ENCODE measurements at regions not wholly inside any gene's neighbourhood (a gene's known extent, or its start where the extent isn't known, plus 50 kb on each side); places are given as distances from the start of the nearest gene placed in this dataset.
"Not testable (repeated sequence)": the region's sequence is repeated elsewhere in the genome, so short reads cannot be mapped to it uniquely, and the experiment has no call there.

DNA sequence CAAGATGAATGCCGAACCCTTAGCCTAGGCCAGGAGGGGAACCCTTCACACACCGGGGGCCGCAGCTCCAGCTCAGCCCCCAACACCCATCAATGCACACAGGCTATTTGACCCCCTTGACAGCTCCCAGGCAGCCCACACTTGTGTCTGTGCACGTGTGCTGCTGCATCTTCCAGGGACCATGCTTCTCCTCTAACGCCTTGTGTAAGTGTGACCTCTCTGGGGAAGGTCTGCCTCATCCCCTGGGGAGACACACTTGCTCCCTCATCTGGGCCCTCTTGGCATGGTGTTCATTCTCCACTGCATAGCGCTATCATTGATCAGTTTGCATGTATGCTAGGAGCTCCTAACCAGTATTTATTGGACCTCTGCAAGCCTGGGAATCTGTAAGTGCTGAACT lies 120.0 kb upstream of the FHL2 start:
- H3K4me3 ChIP-seq (ENCODE audit: low read depth, low read length): no peak overlapping the region
- no peak for DNase-seq (ENCODE audit: low read depth)

DNA sequence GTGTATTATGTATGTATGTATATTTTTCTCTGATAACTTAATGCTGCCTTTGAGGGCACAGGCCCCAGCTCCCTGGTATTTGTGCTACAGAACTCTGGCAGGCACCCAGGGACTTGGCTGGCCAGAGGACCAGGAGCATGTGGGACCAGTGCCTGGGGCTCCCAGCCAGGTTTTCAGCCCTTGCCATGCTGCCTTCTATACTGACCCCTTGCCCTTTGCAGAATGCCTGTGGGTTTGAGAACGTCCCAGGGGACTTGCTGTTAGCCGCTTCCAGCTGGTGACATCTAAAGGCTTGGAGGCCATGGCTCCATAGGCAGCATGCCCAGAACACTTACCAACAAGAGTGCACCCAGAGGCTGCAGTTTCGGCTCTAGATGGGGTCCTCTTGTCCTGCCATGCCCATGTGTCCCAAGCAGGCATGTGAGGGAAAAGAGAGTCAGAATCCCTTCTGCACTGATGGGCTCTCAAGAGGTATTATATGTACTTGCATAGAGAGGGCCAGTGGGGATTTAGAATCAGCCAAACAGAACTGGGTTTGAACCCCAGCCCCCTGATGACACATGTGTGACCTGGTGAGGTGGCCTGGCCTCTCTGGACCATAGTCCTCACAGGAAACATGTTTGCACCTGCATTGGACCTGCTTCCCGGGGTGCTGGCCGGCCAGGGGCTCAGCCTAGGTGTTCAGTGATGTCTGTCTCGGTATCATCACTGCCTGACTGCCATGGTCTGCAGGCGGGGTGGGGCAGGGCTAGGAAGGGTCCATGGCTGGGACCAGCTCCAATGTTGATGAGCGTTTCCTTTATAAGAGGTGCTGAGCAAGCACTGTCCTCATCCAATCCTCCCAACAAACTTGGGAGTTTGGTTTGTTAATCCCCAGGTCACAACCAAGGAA lies 119.2 kb upstream of the FHL2 start:
- no peak for DNase-seq (ENCODE audit: low read depth)
- H3K4me3 ChIP-seq (ENCODE audit: low read depth, low read length): no peak overlapping the region

DNA sequence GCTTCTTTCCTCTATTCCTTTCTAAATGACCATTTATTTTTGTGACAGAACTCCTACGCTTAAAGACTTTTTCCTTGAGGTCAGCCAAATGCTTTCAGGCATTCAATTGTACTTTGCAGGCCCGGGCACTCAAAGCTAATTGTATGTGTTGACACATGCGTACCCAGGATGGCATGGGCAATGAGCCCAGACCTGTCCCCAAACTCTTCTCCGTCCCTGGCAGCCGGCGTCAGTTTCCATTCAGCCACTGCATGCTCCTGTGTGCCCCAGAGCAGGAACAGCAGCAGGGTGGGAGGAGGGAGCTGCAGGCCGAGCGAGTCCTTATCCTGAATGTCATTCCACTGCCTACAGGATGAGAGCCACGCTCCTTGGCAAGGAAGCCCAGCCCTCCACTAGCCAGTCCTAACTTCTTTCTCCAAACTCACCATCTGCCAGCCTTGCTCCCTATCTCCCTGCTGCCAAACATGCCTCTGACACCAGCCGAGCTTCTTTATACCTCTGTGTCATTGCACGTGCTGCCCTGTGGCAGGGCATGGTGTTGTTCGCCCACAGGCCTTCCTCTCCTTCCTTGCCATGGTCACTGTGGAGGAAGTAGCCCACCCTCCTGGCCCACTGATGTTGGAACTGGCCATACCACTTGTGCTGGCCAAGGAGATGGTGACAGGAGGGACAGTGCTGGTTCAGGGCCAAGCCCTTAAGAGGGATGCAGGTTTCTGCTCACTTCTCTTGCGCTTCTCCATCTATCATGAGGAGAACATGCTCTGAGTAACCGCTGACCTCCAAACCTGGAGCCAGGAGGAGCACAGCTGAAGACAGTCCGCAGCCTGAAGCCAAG lies 116.9 kb upstream of the FHL2 start:
- no peak overlapping the region for H3K4me3 ChIP-seq (ENCODE audit: low read depth, low read length)
- no peak for DNase-seq (ENCODE audit: low read depth)

DNA sequence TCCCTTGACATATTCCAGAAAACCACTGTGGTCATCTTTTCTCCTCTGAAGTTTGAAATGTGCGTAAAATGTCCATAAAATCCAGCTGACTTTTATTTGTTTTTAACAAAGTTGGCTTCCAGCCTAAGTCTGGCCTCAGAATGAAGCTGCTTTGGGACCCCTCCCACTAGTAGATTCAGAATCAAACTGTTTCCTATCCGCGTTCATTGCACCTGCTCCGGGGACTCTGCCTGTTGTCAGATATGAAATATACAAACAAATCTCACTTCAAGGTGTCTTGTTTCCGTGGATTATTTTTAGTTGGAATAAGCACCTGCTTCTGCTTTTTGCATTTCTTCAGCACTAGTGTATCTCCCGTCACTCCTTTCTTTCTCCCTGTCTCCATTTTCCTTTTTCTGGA lies 115.7 kb upstream of the FHL2 start:
- DNase-seq (ENCODE audit: low read depth): no peak
- no peak overlapping the region for H3K4me3 ChIP-seq (ENCODE audit: low read depth, low read length)

DNA sequence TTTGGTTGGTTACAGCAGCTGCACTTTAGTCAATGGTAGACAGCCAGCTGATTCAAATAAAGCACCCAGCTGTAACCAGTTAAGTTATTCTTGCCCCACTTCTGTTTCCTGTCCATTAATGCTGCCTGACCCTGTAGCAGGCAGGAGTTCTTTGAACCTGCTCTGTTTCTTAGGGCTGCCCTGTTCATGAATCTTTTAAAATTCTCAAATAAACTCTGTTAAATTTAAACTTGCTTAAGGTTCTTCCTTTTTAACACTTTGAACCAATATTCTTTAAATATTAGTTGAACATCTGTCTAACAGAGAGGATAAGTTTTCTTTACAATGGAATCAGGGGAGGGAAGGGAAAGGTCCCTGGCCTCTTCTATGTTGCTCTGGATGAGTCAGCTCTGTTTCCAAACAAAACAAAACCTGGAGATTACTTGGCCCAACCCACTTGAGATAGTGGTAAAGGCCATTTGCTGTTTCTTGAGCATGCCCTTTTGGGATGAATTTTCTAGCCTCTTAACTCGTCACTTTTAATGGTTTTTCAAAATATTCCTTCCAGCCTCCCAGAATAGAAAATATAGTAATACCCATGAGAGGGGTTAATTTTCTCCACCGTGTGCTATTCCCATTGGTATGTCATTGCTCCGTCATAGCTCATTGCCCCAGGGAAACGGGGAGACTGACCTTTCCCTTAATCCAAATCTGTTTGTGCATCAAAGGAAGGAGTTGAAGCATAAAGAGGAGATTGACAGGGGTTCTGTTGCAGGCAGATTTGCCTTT lies 112.1 kb upstream of the FHL2 start:
- no peak for DNase-seq (ENCODE audit: low read depth)
- no peak overlapping the region for H3K4me3 ChIP-seq (ENCODE audit: low read depth, low read length)

DNA sequence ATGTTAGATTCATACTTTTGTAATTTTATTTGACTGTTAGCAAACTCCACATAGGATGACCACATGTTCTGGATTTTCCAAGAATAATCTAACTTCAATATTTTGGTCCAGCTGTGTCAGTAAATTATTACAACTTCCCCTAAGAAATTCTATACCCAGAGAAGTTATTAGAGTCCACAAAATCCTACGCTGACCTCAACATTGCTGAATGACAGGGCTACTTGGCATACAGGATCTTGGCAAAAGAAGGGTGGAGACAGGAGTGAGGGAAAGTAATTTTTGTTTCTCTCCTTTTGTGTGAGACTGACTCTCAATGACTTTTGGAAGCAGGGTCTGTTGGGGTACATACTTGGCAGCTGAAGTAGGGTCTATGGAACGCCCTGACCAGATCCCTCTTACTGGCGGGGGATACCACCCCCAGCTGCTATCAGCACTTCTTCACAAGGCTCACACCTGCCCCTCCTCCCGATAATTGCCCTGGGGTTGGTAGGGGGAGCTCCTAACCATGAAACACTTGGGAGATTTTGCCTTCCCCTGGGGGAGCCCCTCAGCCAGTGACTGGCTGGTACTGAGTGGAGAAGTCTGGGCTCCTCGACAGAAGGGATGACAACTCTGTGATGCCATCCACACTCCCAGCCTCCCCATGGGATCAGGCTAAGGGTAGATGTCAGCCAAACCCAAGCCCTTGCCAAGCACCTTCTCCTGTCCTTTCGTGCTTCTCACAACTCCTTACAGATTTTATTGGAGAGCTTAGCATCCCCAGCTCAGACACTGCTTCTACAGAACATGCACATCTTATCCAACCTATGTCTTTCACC lies 110.6 kb upstream of the FHL2 start:
- H3K4me3 ChIP-seq (ENCODE audit: low read depth, low read length): no peak overlapping the region
- no peak for DNase-seq (ENCODE audit: low read depth)

DNA sequence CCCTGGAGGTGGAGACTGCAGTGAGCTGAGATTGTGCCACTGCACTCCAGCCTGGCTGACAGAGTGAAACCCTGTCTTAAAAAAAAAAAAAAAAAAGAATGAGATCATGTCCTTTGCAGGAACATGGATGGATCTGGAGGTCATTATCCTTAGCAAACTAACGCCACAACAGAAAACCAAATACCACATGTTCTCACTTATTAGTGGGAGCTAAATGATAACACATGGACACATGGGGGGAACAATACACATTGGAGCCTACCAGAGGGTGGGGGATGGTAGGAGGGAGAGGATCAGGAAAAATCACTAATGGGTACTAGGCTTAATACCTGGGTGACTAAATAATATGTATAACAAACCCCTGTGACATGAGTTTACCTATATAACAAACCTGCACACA lies 108.0 kb upstream of the FHL2 start:
- not testable (repeated sequence) for H3K4me3 ChIP-seq (ENCODE audit: low read depth, low read length); DNase-seq (ENCODE audit: low read depth)

DNA sequence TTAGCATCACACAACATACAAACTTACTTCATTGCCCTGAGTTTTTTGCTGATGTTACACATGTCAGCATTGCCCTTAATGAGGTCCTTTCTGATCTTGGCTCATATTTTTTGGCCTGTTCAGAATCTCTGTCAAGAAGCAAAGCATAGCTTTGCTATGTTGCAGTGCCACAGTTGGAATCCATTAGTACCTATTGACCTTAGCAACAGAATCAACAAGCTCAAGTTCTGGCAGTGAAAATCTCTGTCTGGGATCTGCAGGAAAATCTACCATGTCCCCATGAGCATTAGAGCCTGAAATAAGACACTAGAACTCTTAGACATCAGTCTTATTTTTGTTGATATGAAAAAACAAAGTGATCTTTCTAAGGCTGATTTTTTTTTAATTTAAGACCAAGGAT lies 105.6 kb upstream of the FHL2 start:
- no peak overlapping the region for H3K4me3 ChIP-seq (ENCODE audit: low read depth, low read length)
- no peak for DNase-seq (ENCODE audit: low read depth)

DNA sequence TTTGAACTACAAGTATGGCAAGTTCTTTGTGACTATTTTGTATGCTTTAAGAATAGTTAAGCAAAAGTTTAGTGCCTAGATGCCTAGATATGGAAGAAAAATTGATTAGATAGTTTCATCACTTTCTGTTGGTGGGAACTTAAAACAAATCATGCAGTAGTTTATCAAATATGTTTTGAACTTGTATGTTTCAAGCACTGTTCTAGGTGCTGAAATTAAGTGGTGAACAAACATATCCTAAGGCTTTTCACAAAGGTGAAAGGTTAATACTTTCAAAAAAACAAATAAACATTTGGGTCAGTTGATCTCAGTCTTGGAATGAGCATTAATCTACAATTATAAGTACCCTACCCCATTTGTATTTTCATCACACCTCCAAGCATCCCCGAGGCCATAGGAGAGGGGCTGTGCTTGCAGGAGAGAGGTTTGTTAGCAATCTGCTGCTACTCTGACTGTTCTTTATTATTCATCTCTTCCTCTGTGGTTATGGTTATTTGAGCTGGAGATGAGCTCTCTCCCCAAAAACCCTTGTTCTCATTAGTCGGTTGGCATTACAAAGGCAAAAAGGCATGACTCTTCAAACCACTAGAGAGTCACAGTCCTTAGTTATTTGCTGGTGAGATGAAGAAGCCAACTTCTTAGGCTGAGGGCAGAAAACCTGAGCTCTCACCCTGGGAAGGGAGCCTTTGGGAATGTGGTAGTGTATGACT lies 103.9 kb upstream of the FHL2 start:
- DNase-seq (ENCODE audit: low read depth): no peak
- no peak overlapping the region for H3K4me3 ChIP-seq (ENCODE audit: low read depth, low read length)

DNA sequence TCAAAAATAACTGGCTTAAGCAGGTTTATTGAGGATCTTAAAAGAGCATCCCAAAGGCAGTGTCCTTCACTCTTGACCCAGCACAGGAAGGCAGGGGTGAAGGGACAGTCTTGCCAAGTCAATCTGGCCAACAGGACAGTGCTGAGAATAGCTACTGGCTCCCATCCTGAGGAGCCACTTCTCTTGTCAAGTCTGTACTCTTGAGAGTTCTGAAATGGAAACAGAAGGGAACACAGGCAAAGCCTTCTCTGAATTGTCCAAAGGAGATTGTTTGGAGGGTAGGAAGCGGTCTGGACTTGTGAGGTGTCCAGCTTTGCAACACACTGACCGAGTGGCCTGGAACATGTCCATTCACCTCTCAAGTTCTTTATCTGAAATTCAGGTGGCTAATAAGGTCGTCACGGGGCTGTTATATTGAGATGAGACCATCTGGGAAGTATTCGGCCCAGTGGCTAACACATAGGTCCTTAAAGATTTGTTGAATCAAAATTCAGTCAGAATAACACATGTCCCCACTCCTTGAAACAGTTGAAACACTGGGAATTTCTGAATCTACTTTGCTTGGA lies 99.5 kb upstream of the FHL2 start:
- DNase-seq (ENCODE audit: low read depth): no peak
- H3K4me3 ChIP-seq (ENCODE audit: low read depth, low read length): no peak overlapping the region

DNA sequence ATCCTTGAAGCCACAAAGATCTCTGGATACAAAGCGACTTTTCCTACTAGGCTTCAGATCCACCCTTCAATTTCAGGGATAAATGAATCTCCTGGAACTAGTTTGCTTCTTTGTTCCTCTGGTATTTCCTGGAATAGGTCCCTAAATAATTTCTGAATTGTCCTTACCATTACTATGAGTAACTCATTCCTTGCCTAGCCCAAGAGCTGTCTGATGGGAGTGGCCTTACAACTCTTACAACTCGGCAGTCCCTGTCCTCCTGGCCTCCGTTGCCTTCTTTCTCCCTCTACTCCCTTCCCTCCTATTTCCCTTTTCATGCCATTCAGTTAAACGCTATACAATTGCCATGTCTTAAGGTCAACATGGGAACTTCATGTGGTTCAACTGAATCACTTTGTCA lies 98.2 kb upstream of the FHL2 start:
- DNase-seq (ENCODE audit: low read depth): no peak
- no peak overlapping the region for H3K4me3 ChIP-seq (ENCODE audit: low read depth, low read length)

DNA sequence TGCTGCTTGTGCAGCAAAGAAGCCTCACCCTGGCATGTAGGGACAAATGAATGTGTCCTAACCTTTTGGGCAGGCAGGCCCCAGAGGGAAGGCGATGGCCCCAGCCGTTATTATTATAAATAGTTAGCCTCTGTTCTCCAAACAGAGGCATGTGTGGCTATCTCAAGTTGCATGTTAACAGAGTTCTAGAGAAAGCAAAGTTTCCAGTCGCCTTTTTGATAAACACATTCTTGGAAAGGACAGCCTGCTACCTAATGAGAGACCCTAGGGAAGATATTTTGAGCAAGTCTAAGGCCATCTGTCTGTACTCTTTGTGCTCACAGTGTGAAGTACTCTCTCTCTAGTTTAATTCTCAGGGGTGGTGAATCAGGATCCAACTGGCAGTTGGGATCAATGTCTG lies 97.4 kb upstream of the FHL2 start:
- no peak for DNase-seq (ENCODE audit: low read depth)
- H3K4me3 ChIP-seq (ENCODE audit: low read depth, low read length): no peak overlapping the region

DNA sequence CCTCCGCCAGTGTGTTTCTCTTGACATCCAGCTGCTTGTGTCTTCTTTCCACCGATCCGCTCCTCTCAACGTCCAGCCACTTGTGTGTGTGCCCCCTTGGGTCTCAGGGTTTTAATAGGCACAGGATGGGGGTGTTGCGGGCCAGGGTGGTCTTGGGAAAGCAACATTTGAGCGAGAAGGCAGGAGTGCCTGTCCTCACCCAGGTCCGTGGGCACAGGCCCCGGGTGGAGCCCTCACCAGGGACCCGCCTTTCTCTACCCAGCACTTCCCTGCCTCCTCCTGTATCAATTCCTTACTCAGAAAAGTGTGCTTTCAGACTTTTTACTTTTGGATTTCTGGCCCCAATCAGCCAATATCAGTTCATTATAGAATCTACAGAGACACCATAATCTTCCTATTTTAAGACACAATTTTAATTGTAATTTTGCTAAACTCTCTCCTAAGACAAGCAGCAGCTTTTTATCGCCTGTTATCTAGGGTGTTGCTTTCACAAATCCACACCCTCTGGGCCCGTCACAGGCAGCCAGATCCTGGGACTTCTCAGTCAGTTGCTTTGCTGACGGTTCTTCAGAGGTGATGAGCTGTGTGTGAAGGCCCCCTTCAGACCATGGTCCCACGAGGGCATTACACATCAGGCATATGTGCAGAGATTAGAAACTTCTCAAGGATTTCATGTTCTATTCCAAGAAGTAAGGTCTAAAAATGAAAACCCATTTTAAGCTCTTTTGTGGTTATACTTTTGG lies 96.0 kb upstream of the FHL2 start:
- no peak for DNase-seq (ENCODE audit: low read depth)

DNA sequence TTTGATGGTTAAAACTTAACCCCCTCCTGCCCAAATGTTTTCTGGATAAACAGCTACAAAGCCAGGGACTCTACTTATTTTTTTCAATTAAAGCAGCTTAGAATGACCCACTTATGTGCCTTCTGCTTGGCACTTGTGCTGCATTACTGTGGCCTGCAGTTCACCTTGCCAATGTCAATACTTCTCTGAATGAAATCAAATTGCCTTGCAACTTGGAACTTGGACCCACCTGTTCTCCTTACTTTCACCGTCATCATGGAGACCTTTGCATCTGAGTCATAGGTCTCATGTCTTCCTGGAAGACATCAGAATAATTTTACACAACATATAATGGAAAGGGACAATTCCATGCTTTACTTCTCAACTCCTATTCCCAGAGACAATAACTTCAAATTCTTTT lies 92.1 kb upstream of the FHL2 start:
- no peak overlapping the region for H3K4me3 ChIP-seq (ENCODE audit: low read depth, low read length)
- no peak for DNase-seq (ENCODE audit: low read depth)

More for the DNA sequence above, 96.0 kb upstream of the FHL2 start:
- no peak overlapping the region for H3K4me3 ChIP-seq (ENCODE audit: low read depth, low read length)

DNA sequence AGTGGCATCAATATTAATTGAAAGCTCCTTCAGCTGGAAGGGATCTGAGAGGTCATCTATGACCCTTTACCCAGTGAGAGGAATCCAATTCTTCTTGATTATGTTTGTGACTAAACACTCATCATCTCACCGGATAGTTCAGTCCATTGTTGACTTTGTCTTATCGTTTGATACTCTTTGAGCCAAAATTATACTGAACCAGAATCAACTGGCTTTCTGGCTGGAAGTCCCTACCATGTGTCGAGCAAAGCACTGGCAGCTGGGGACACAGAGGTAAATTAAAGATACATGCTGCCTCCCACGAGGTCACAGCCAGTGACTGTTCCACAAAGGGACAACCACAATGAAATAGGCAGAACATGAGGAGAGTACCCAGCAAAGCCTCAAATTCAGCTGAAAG lies 91.4 kb upstream of the FHL2 start:
- no peak overlapping the region for H3K4me3 ChIP-seq (ENCODE audit: low read depth, low read length)
- DNase-seq (ENCODE audit: low read depth): no peak

DNA sequence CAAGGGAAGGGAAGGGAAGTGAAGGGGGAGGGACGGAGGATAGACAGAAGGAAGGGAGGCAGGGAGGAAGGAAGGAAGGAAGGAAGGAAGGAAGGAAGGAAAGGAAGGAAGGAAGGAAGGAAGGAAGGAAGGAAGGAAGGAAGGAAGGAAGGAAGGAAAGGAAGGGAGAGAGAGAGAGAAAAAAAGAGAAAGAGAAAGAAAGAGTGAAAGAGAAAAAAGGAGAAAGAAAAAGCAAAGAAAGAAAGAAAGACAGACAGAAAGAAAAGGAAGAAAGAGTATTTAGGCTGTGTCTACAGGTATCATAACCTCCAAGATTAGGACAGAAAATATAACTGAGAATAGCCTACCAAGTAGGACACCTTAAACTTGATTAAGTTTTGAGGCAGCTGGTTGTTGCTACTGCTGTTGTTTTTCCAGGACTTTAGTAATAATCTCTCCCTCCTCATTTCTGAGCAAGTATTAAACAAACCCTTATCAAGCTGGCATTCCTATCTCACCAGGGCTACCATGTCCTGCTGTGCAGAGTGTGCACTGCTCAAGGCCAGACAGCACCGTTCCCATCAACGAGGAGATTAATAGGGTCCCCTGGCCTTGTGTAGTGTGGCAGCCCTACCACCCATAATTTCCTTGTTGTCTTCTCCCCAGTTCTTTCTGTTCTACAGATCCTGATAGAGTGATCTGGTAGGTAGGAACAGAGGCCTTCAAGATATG lies 90.5 kb upstream of the FHL2 start:
- no peak overlapping the region for H3K4me3 ChIP-seq (ENCODE audit: low read depth, low read length)
- DNase-seq (ENCODE audit: low read depth): no peak

DNA sequence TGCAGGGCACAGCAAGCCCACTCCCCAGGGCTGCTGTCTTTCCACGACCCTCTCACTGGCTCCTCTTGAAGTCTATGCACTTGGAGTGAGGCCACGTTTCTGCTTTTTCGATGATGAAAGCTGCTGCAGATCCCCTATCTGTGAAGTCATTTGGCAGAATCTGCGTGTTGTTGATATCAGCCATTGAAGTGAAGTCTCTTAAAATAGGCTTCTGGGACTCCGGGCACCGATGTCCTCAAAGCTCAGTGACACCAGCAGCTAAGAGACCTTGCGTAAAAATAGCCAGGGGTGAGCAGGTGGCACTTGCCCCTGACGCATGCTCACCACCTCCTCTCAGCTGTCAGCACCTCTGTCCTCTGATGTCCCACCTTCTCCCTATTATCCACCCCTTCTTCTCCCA lies 89.4 kb upstream of the FHL2 start:
- DNase-seq (ENCODE audit: low read depth): no peak
- H3K4me3 ChIP-seq (ENCODE audit: low read depth, low read length): no peak overlapping the region
